HFF-Myc (cell line): ENCODE measurements at regions not wholly inside any gene's neighbourhood (a gene's known extent, or its start where the extent isn't known, plus 50 kb on each side); places are given as distances from the start of the nearest gene placed in this dataset.

Experiments used
- DNase-seq: peaks from one replicate; pipeline ENCODE4 v3.0.0-alpha.2; 2011; ENCODE audit warnings: low read depth; ENCODE audit errors: extremely low read depth
- H3K4me3 ChIP-seq: replicated peaks from 2 replicates; pipeline ENCODE4 v1.5.1; 2011; ENCODE audit warnings: low read depth, mild to moderate bottlenecking, control low read depth, low read length
- TF ChIP-seq, protein P1 (sequence below): IDR thresholded peaks from 2 replicates; pipeline ENCODE4 v1.5.1; 2012; ENCODE audit warnings: mild to moderate bottlenecking, low read depth, low read length, control low read depth; ENCODE audit errors: missing control alignments

DNA sequence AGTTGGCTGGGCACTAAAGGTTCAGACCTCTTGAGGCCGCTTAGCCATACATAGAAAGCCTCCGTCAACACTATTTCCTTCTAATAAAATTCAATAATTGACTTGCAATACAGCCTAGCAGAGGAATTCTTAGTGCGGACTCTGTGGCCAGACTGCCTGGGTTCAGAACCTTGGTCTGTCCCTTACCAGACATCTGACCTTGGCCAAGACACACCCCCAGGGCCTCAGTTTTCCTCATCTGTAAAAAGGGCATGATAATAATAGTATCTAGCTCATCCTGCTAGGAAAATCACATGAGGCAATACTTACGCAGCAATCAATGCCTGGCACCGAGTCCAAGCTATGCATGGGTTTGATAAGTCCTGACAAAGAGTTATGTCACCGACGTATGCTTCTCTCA lies 148.2 kb upstream of the SOD1 start:
- TF ChIP-seq, protein P1, sequence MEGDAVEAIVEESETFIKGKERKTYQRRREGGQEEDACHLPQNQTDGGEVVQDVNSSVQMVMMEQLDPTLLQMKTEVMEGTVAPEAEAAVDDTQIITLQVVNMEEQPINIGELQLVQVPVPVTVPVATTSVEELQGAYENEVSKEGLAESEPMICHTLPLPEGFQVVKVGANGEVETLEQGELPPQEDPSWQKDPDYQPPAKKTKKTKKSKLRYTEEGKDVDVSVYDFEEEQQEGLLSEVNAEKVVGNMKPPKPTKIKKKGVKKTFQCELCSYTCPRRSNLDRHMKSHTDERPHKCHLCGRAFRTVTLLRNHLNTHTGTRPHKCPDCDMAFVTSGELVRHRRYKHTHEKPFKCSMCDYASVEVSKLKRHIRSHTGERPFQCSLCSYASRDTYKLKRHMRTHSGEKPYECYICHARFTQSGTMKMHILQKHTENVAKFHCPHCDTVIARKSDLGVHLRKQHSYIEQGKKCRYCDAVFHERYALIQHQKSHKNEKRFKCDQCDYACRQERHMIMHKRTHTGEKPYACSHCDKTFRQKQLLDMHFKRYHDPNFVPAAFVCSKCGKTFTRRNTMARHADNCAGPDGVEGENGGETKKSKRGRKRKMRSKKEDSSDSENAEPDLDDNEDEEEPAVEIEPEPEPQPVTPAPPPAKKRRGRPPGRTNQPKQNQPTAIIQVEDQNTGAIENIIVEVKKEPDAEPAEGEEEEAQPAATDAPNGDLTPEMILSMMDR: no peak

GRCh38 chr21:31509194-31510017 lies 150.1 kb upstream of the SOD1 start:
- DNase-seq: no peak
- H3K4me3 ChIP-seq: no peak overlapping the region
- TF ChIP-seq, protein P1: no peak

More for the DNA sequence above, 148.2 kb upstream of the SOD1 start:
- no peak for DNase-seq
- no peak overlapping the region for H3K4me3 ChIP-seq

DNA sequence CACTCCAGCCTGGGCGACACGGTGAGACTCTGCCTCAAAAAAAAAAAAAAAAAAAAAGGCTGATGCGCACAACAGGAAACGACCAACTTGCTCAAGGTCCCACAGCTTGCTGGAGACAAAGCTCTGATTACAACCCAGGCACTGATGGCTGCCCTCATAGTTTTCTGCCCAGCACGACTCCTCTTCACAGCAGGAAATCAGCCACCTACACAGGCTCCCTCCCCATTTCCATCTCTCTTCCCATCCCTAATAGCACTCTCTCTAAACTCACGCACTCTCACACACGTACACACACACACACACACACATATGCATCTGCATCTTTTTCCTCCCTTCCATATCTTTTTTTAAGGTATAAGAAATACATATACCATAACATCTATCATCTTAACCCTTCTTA lies 153.5 kb upstream of the SOD1 start:
- TF ChIP-seq, protein P1: no peak
- H3K4me3 ChIP-seq: no peak overlapping the region
- no peak for DNase-seq

GRCh38 chr21:31503939-31504338 lies 155.6 kb upstream of the SOD1 start:
- no peak overlapping the region for H3K4me3 ChIP-seq
- TF ChIP-seq, protein P1: no peak
- DNase-seq: no peak

GRCh38 chr21:31503467-31503866 lies 156.0 kb upstream of the SOD1 start:
- no peak overlapping the region for H3K4me3 ChIP-seq
- TF ChIP-seq, protein P1: no peak
- DNase-seq: no peak

- TF ChIP-seq, protein P1: no peak
- DNase-seq: no peak
These were observed 156.9 kb upstream of the SOD1 start for GRCh38 chr21:31502537-31503143.

More at GRCh38 chr21:31502537-31503143, 156.9 kb upstream of the SOD1 start:
- H3K4me3 ChIP-seq: no peak overlapping the region
